ENCODE measurements at regions not wholly inside any gene's neighbourhood (a gene's known extent, or its start where the extent isn't known, plus 50 kb on each side); places are given as distances from the start of the nearest gene placed in this dataset.

- Mint-ChIP-seq H3K4me1 (peaks cover 6 to 8% (median 6%) of the 10 kb centered on the region in 3 donors), H3K4me3 (peak overlapping the region in 2 of 7 donors; percentile 2 to 64), H3K9me3 (no peaks in the 10 kb centered on the region), H3K27me3 (peaks cover 14 to 36% of the 10 kb centered on the region in 2 donors), H3K27ac (no peak overlapping the region), H3K36me3 (no peaks in the 10 kb centered on the region)
- Histone ChIP-seq H3K36me3 (ENCODE audit: insufficient read depth, low read length) (no peaks in the 10 kb centered on the region), H3K4me1 (ENCODE audit: insufficient read depth, low read length) (peaks cover 7% of the 10 kb centered on the region), H3K27me3 (ENCODE audit: insufficient read depth, low read length, poor library complexity, severe bottlenecking) (no peaks in the 10 kb centered on the region), H3K9me3 (ENCODE audit: low read length) (no peaks in the 10 kb centered on the region), H3K4me3 (ENCODE audit: low read length) (no peak overlapping the region), H3K27ac (ENCODE audit: low read depth, low read length) (no peak overlapping the region)
- ChIA-PET POLR2A (no interaction called here), CTCF (interaction anchor here (0.6 to 2.9 kb wide), 23 partner anchors 9 to 514 kb away, joined by 3 to 15 read pairs (median 4); no protein-coding TSS in a partner anchor)
- DNase-seq = peak; percentile 41 to 77 (median 57)
Observed at GRCh38 chr11:76721755-76722677, 51.5 kb upstream of the LRRC32 start.

GRCh38 chr11:76723142-76723541 is 52.6 kb upstream of the LRRC32 start:
- H3K9me3 ChIP-seq (ENCODE audit: low read length) = no peaks in the 10 kb centered on the region
- no peaks in the 10 kb centered on the region for H3K27me3 ChIP-seq (ENCODE audit: insufficient read depth, low read length, poor library complexity, severe bottlenecking)
- Mint-ChIP-seq H3K27me3 (peaks cover 13 to 43% of the 10 kb centered on the region in 2 donors), H3K4me3 (no peak overlapping the region), H3K36me3 (no peaks in the 10 kb centered on the region), H3K9me3 (no peaks in the 10 kb centered on the region), H3K4me1 (peaks cover 6 to 8% (median 6%) of the 10 kb centered on the region in 3 donors), H3K27ac (no peak overlapping the region)
- H3K4me1 ChIP-seq (ENCODE audit: insufficient read depth, low read length) = peaks cover 7% of the 10 kb centered on the region
- POLR2A ChIA-PET = no interaction called here
- CTCF ChIA-PET = interaction anchor here (1.6 to 2.9 kb wide), 3 partner anchors 11 to 368 kb away, joined by 4 to 15 read pairs (median 5); no protein-coding TSS in a partner anchor
- H3K27ac ChIP-seq (ENCODE audit: low read depth, low read length) = no peak overlapping the region
- no peaks in the 10 kb centered on the region for H3K36me3 ChIP-seq (ENCODE audit: insufficient read depth, low read length)
- H3K4me3 ChIP-seq (ENCODE audit: low read length) = no peak overlapping the region
- DNase-seq = peak in 1 of 5 donors; percentile 8

DNA sequence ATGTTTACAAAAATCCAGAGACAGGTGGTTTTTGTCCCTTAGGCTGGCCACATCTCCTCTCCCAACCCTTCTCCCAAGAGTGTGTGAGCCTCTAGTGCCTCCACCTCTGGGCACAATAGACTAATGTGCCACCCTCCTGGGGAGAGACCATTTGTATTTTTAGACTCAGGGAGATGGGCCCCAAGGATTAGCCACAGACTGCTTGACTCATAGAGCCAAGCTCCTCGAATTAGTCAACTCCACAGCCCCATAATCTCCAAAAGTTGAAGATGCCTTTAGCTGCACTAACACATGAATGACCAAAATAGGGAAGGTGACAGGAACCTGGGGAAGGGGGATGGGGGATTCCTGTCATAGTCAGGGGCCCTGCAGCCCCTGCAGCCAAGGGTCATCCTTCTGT is 53.0 kb upstream of the LRRC32 start:
- peaks cover 13 to 43% of the 10 kb centered on the region in 2 donors for H3K27me3 Mint-ChIP-seq
- CTCF ChIA-PET = interaction anchor here (0.9 to 2.9 kb wide), 5 partner anchors 11 to 75 kb away, joined by 3 to 15 read pairs (median 4); no protein-coding TSS in a partner anchor
- Histone ChIP-seq H3K27me3 (ENCODE audit: insufficient read depth, low read length, poor library complexity, severe bottlenecking) (no peaks in the 10 kb centered on the region), H3K27ac (ENCODE audit: low read depth, low read length) (no peak overlapping the region), H3K4me1 (ENCODE audit: insufficient read depth, low read length) (peaks cover 7% of the 10 kb centered on the region), H3K36me3 (ENCODE audit: insufficient read depth, low read length) (no peaks in the 10 kb centered on the region), H3K4me3 (ENCODE audit: low read length) (no peak overlapping the region), H3K9me3 (ENCODE audit: low read length) (no peaks in the 10 kb centered on the region)
- POLR2A ChIA-PET = no interaction called here
- no peaks in the 10 kb centered on the region for H3K9me3 Mint-ChIP-seq
- peaks cover 6 to 8% (median 6%) of the 10 kb centered on the region in 3 donors for H3K4me1 Mint-ChIP-seq
- no peaks in the 10 kb centered on the region for H3K36me3 Mint-ChIP-seq
- no peak overlapping the region for H3K4me3 Mint-ChIP-seq
- H3K27ac Mint-ChIP-seq = no peak overlapping the region
- peak in 1 of 5 donors; percentile 37 for DNase-seq

DNA sequence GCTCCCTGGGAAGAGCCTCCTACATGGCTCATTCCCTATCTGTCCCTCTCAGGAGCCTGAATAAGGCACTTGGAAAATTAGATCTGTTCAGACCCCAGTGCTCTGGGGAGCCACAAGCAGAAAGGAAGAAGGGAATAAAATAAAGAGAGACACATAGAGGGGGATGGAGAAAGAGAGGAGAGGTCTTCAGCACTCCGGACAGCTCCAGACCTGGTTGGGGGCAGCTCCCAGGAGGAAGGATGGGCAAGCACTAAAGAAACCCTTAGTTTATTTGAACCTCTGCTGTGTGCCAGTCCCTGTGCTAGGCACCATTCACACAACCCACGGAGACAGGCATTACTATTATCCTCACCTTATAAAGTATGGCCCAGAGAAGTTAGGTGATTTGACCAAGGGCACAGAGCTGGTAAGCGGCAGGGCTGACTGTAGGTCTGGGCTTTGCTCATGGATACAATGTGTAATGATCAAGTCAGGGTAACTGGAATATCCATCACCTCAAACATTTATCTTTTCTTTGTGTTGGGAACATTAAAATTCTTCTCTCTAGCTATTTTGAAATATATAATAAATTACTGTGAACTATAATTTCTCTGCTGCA is 53.7 kb upstream of the LRRC32 start:
- no peak overlapping the region for H3K4me3 ChIP-seq (ENCODE audit: low read length)
- Mint-ChIP-seq H3K4me3 (no peak overlapping the region), H3K4me1 (peaks cover 6 to 8% (median 6%) of the 10 kb centered on the region in 3 donors), H3K9me3 (no peaks in the 10 kb centered on the region), H3K27me3 (peaks cover 13 to 43% of the 10 kb centered on the region in 2 donors), H3K27ac (no peak overlapping the region), H3K36me3 (no peaks in the 10 kb centered on the region)
- no peak overlapping the region for H3K27ac ChIP-seq (ENCODE audit: low read depth, low read length)
- H3K27me3 ChIP-seq (ENCODE audit: insufficient read depth, low read length, poor library complexity, severe bottlenecking) = no peaks in the 10 kb centered on the region
- ChIA-PET CTCF (interaction anchor here (0.9 to 1.7 kb wide), 5 partner anchors 9 to 77 kb away, joined by 3 to 5 read pairs (median 4); no protein-coding TSS in a partner anchor), POLR2A (no interaction called here)
- peaks cover 7% of the 10 kb centered on the region for H3K4me1 ChIP-seq (ENCODE audit: insufficient read depth, low read length)
- H3K9me3 ChIP-seq (ENCODE audit: low read length) = no peaks in the 10 kb centered on the region
- peak in 1 of 5 donors; percentile 15 for DNase-seq
- no peaks in the 10 kb centered on the region for H3K36me3 ChIP-seq (ENCODE audit: insufficient read depth, low read length)

DNA sequence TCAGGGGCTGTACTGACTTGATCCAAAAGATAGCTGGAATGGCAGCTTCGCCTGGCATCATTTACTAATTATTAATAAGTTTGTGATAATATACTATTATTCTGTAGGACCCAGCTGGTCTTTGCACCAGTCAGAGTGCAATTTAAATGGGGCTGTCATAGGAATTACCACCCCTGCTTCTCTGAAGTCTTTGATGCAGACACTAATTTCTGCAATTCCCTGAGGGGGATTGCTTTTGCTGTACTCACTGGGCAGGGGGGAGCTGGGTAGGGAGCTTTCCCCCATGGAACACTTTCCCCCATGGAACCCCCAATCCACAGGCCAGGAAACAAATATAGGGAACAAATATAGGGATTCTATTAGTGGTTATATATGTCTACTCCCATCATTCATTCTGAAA is 54.9 kb upstream of the TSKU start:
- ChIA-PET POLR2A (interaction anchor here (0.8 kb wide), 1 partner anchor 12 kb away, joined by 3 read pairs; no protein-coding TSS in a partner anchor), CTCF (interaction anchor here (0.9 kb wide), 1 partner anchor 70 kb away, joined by 3 read pairs; no protein-coding TSS in a partner anchor)
- no peaks in the 10 kb centered on the region for H3K4me1 Mint-ChIP-seq
- H3K36me3 Mint-ChIP-seq = no peaks in the 10 kb centered on the region
- no peak overlapping the region for H3K27ac Mint-ChIP-seq
- H3K9me3 Mint-ChIP-seq = no peaks in the 10 kb centered on the region
- no peaks in the 10 kb centered on the region for H3K4me1 ChIP-seq (ENCODE audit: insufficient read depth, low read length)
- H3K4me3 ChIP-seq (ENCODE audit: low read length) = no peak overlapping the region
- no peak overlapping the region for H3K27ac ChIP-seq (ENCODE audit: low read depth, low read length)
- H3K4me3 Mint-ChIP-seq = no peak overlapping the region
- no peaks in the 10 kb centered on the region for H3K9me3 ChIP-seq (ENCODE audit: low read length)
- peak in 1 of 5 donors; percentile 14 for DNase-seq
- no peaks in the 10 kb centered on the region for H3K27me3 ChIP-seq (ENCODE audit: insufficient read depth, low read length, poor library complexity, severe bottlenecking)
- H3K36me3 ChIP-seq (ENCODE audit: insufficient read depth, low read length) = no peaks in the 10 kb centered on the region
- peaks cover 7 to 48% of the 10 kb centered on the region in 2 donors for H3K27me3 Mint-ChIP-seq

GRCh38 chr11:76728778-76729177 is 54.4 kb upstream of the TSKU start:
- CTCF ChIA-PET = interaction anchor here (0.5 kb wide), 1 partner anchor 472 kb away, joined by 3 read pairs; no protein-coding TSS in a partner anchor
- no peaks in the 10 kb centered on the region for H3K4me1 Mint-ChIP-seq
- Histone ChIP-seq H3K27me3 (ENCODE audit: insufficient read depth, low read length, poor library complexity, severe bottlenecking) (no peaks in the 10 kb centered on the region), H3K27ac (ENCODE audit: low read depth, low read length) (no peak overlapping the region), H3K4me3 (ENCODE audit: low read length) (no peak overlapping the region), H3K9me3 (ENCODE audit: low read length) (no peaks in the 10 kb centered on the region), H3K4me1 (ENCODE audit: insufficient read depth, low read length) (no peaks in the 10 kb centered on the region), H3K36me3 (ENCODE audit: insufficient read depth, low read length) (no peaks in the 10 kb centered on the region)
- H3K27me3 Mint-ChIP-seq = peaks cover 7 to 48% of the 10 kb centered on the region in 2 donors
- POLR2A ChIA-PET = no interaction called here
- no peak overlapping the region for H3K4me3 Mint-ChIP-seq
- no peaks in the 10 kb centered on the region for H3K9me3 Mint-ChIP-seq
- H3K36me3 Mint-ChIP-seq = no peaks in the 10 kb centered on the region
- no peak for DNase-seq
- peak overlapping the region in 1 of 8 donors; percentile 30 for H3K27ac Mint-ChIP-seq

- Histone ChIP-seq H3K27me3 (ENCODE audit: insufficient read depth, low read length, poor library complexity, severe bottlenecking) (no peaks in the 10 kb centered on the region), H3K27ac (ENCODE audit: low read depth, low read length) (no peak overlapping the region), H3K9me3 (ENCODE audit: low read length) (no peaks in the 10 kb centered on the region), H3K36me3 (ENCODE audit: insufficient read depth, low read length) (no peaks in the 10 kb centered on the region), H3K4me1 (ENCODE audit: insufficient read depth, low read length) (no peaks in the 10 kb centered on the region), H3K4me3 (ENCODE audit: low read length) (no peak overlapping the region)
- H3K9me3 Mint-ChIP-seq = no peaks in the 10 kb centered on the region
- peaks cover 7 to 43% of the 10 kb centered on the region in 2 donors for H3K27me3 Mint-ChIP-seq
- DNase-seq = no peak
- POLR2A ChIA-PET = no interaction called here
- no peak overlapping the region for H3K4me3 Mint-ChIP-seq
- H3K4me1 Mint-ChIP-seq = no peaks in the 10 kb centered on the region
- H3K36me3 Mint-ChIP-seq = no peaks in the 10 kb centered on the region
- peak overlapping the region in 1 of 8 donors; percentile 30 for H3K27ac Mint-ChIP-seq
- CTCF ChIA-PET = interaction anchor here (0.5 kb wide), 1 partner anchor 473 kb away, joined by 3 read pairs; no protein-coding TSS in a partner anchor
Observed at GRCh38 chr11:76729214-76729613, 53.9 kb upstream of the TSKU start.

All from CD8-positive, alpha-beta memory T cell (primary cell).